Endothelial cell of umbilical vein (primary cell): ENCODE measurements at regions not wholly inside any gene's neighbourhood (a gene's known extent, or its start where the extent isn't known, plus 50 kb on each side); places are given as distances from the start of the nearest gene placed in this dataset.

Experiments used
- CTCF ChIP-seq, 2 donors: IDR thresholded peaks; 1 replicate in 1 of 2; 2 replicates in 1 of 2; pipeline ENCODE4 v1.5.1; 2011; ENCODE audit warnings: low read length in 2 of 2, mild to moderate bottlenecking in 2 of 2, moderate library complexity in 2 of 2, control low read depth in 1 of 2, inconsistent platforms in 1 of 2, low read depth in 1 of 2; ENCODE audit not compliant: insufficient read depth in 1 of 2; ENCODE audit errors: extremely low read depth in 1 of 2
- EZH2 ChIP-seq: IDR thresholded peaks from 2 replicates; pipeline ENCODE4 v1.6.1; 2012; ENCODE audit warnings: borderline replicate concordance, low read depth, mild to moderate bottlenecking, moderate library complexity, low read length, inconsistent platforms; ENCODE audit not compliant: severe bottlenecking
- FOS ChIP-seq: IDR thresholded peaks from 2 replicates; pipeline ENCODE4 v1.6.1; 2011; ENCODE audit warnings: mild to moderate bottlenecking, low read length, moderate library complexity, borderline replicate concordance; ENCODE audit not compliant: insufficient read depth
- MYC ChIP-seq: IDR thresholded peaks from one replicate; pipeline ENCODE4 v1.6.1; 2011; ENCODE audit warnings: mild to moderate bottlenecking, low read depth, low read length
- POLR2A ChIP-seq: IDR thresholded peaks from 2 replicates; pipeline ENCODE4 v1.6.1; 2012; ENCODE audit warnings: low read depth, mild to moderate bottlenecking, control low read depth, low read length
- POLR2AphosphoS5 ChIP-seq: IDR thresholded peaks from 2 replicates; pipeline ENCODE4 v1.6.1; 2012; ENCODE audit warnings: low read depth, mild to moderate bottlenecking, control low read depth, low read length, moderate library complexity; ENCODE audit not compliant: insufficient read depth

GRCh38 chr3:65128346-65128745, 440.5 kb upstream of the ADAMTS9 start:
- no peak for TF ChIP-seq MYC
- TF ChIP-seq POLR2A: no peak
- no peak for TF ChIP-seq CTCF (IDR thresholded peaks at IDR 0.05; ENCODE audit: extremely low read depth in 1 of 2, insufficient read depth in 1 of 2, low read depth in 1 of 2, low read length in 2 of 2)
- TF ChIP-seq EZH2: no peak
- TF ChIP-seq POLR2AphosphoS5: no peak
- TF ChIP-seq FOS: no peak
